ENCODE measurements at regions not wholly inside any gene's neighbourhood (a gene's known extent, or its start where the extent isn't known, plus 50 kb on each side); places are given as distances from the start of the nearest gene placed in this dataset.
"Not testable (repeated sequence)": the region's sequence is repeated elsewhere in the genome, so short reads cannot be mapped to it uniquely, and the experiment has no call there.

DNA sequence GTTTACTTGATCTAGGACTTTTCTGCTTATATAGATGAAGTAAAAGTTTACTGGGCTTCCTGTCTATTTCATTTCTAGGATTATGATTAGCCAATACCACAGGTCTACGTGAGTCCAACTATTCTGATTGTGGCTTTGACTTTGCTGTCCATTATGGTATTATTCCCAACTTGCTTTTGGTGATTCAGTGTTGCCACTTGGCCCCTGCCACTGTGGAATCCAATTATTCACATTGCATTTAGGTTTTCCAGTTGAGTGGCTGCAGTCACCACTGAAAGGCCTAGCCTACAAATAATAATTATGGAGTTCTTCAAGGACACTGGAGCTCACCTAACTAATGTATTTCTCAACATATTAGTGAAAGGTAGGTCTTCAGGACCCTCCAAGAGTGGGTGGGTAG, 574.3 kb upstream of the USP24 start:
- H3K4me3 ChIP-seq, result no peak overlapping the region
- no peak overlapping the region for H3K9ac ChIP-seq (ENCODE audit: insufficient read depth in 1 of 2, low read length in 2 of 2)
- no peaks in the 10 kb centered on the region for H3K4me1 ChIP-seq (ENCODE audit: control insufficient read depth in 5 of 5, insufficient read depth in 5 of 5, low read length in 5 of 5)
- 94 to 100% methylated on average over 1 of the region's 1 CpG for WGBS, 2 donors
- H3K27ac ChIP-seq (ENCODE audit: low read depth in 1 of 2, low read length in 1 of 2), result no peak overlapping the region
- no peaks in the 10 kb centered on the region for H3K36me3 ChIP-seq (ENCODE audit: control insufficient read depth in 4 of 4, insufficient read depth in 4 of 4, low read length in 4 of 4)
- ATAC-seq (ENCODE audit: insufficient read depth, low FRiP score) (no peak), DNase-seq (no peak)
- TF ChIP-seq, protein P1, sequence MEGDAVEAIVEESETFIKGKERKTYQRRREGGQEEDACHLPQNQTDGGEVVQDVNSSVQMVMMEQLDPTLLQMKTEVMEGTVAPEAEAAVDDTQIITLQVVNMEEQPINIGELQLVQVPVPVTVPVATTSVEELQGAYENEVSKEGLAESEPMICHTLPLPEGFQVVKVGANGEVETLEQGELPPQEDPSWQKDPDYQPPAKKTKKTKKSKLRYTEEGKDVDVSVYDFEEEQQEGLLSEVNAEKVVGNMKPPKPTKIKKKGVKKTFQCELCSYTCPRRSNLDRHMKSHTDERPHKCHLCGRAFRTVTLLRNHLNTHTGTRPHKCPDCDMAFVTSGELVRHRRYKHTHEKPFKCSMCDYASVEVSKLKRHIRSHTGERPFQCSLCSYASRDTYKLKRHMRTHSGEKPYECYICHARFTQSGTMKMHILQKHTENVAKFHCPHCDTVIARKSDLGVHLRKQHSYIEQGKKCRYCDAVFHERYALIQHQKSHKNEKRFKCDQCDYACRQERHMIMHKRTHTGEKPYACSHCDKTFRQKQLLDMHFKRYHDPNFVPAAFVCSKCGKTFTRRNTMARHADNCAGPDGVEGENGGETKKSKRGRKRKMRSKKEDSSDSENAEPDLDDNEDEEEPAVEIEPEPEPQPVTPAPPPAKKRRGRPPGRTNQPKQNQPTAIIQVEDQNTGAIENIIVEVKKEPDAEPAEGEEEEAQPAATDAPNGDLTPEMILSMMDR (IDR thresholded peaks at IDR 0.05; ENCODE audit: control extremely low read depth, extremely low read depth), result no peak
- H3K9me3 ChIP-seq (ENCODE audit: control insufficient read depth in 4 of 4, insufficient read depth in 3 of 4, low read length in 3 of 4), result peaks cover 0 to 1% (median 0%) of the 10 kb centered on the region in 4 donors
- H3K27me3 ChIP-seq (ENCODE audit: control insufficient read depth in 3 of 3, insufficient read depth in 3 of 3, low read length in 2 of 3), result no peaks in the 10 kb centered on the region

- TF ChIP-seq, protein P1 (IDR thresholded peaks at IDR 0.05; ENCODE audit: control extremely low read depth, extremely low read depth), result no peak
- DNase-seq (no peak), ATAC-seq (ENCODE audit: insufficient read depth, low FRiP score) (no peak)
- H3K9ac ChIP-seq (ENCODE audit: insufficient read depth in 1 of 2, low read length in 2 of 2), result no peak overlapping the region
- no peak overlapping the region for H3K27ac ChIP-seq (ENCODE audit: low read depth in 1 of 2, low read length in 1 of 2)
- 49 to 50% methylated on average over 4 of the region's 4 CpGs for WGBS, 2 donors
- H3K9me3 ChIP-seq (ENCODE audit: control insufficient read depth in 4 of 4, insufficient read depth in 3 of 4, low read length in 3 of 4), result peaks cover 0 to 1% (median 0%) of the 10 kb centered on the region in 4 donors
- H3K4me1 ChIP-seq (ENCODE audit: control insufficient read depth in 5 of 5, insufficient read depth in 5 of 5, low read length in 5 of 5), result no peaks in the 10 kb centered on the region
- H3K4me3 ChIP-seq, result no peak overlapping the region
- no peaks in the 10 kb centered on the region for H3K36me3 ChIP-seq (ENCODE audit: control insufficient read depth in 4 of 4, insufficient read depth in 4 of 4, low read length in 4 of 4)
- no peaks in the 10 kb centered on the region for H3K27me3 ChIP-seq (ENCODE audit: control insufficient read depth in 3 of 3, insufficient read depth in 3 of 3, low read length in 2 of 3)
Observed at GRCh38 chr1:55786396-55786795, 571.2 kb upstream of the USP24 start.

GRCh38 chr1:55784941-55785450, 569.8 kb upstream of the USP24 start:
- WGBS, 2 donors, result 88 to 92% methylated on average over 6 of the region's 6 CpGs
- H3K4me1 ChIP-seq (ENCODE audit: control insufficient read depth in 5 of 5, insufficient read depth in 5 of 5, low read length in 5 of 5); ATAC-seq (ENCODE audit: insufficient read depth, low FRiP score); H3K36me3 ChIP-seq (ENCODE audit: control insufficient read depth in 4 of 4, insufficient read depth in 4 of 4, low read length in 4 of 4); H3K9ac ChIP-seq (ENCODE audit: insufficient read depth in 1 of 2, low read length in 2 of 2); H3K4me3 ChIP-seq; H3K27ac ChIP-seq (ENCODE audit: low read depth in 1 of 2, low read length in 1 of 2); H3K27me3 ChIP-seq (ENCODE audit: control insufficient read depth in 3 of 3, insufficient read depth in 3 of 3, low read length in 2 of 3); H3K9me3 ChIP-seq (ENCODE audit: control insufficient read depth in 4 of 4, insufficient read depth in 3 of 4, low read length in 3 of 4): not testable (repeated sequence)
- DNase-seq, result peak in 1 of 3 donors; percentile 23

DNA sequence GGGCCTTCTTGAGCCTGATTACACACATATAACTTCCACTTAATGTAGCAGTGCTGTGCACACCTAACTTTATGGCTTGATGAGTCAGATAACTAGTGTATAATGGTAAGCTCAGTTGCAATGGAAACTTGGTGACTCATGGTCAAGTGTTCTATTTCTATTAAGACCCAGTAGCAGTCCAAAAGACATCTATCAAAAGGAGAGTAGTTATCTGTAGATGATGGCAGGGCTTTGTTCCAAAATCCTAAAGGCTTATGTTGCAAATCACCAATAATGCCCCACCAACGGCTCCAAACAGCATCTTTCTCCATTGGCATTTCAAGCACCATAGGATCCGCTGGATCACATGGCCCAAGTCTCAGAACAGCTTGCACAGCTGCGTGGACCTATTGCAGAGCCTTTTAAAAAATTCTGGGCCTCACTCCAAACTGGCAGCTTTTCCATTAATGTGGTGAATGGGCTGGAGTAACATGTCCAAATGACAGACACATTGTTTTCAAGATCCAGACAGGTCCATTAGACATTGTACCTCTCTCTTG, 566.8 kb upstream of the USP24 start:
- Histone ChIP-seq H3K4me1 (ENCODE audit: control insufficient read depth in 5 of 5, insufficient read depth in 5 of 5, low read length in 5 of 5) (no peaks in the 10 kb centered on the region), H3K9ac (ENCODE audit: insufficient read depth in 1 of 2, low read length in 2 of 2) (no peak overlapping the region), H3K36me3 (ENCODE audit: control insufficient read depth in 4 of 4, insufficient read depth in 4 of 4, low read length in 4 of 4) (no peaks in the 10 kb centered on the region), H3K27me3 (ENCODE audit: control insufficient read depth in 3 of 3, insufficient read depth in 3 of 3, low read length in 2 of 3) (no peaks in the 10 kb centered on the region), H3K4me3 (no peak overlapping the region), H3K9me3 (ENCODE audit: control insufficient read depth in 4 of 4, insufficient read depth in 3 of 4, low read length in 3 of 4) (no peaks in the 10 kb centered on the region), H3K27ac (ENCODE audit: low read depth in 1 of 2, low read length in 1 of 2) (no peak overlapping the region)
- 73 to 77% methylated on average over 3 of the region's 3 CpGs for WGBS, 2 donors
- ATAC-seq (ENCODE audit: insufficient read depth, low FRiP score) (no peak), DNase-seq (peak; percentile 50 to 83 (median 70))
- TF ChIP-seq, protein P1 (IDR thresholded peaks at IDR 0.05; ENCODE audit: control extremely low read depth, extremely low read depth), result no peak
